Activated CD4-positive, alpha-beta memory T cell treated with anti-CD3 and anti-CD28 coated beads for 36 hours (primary cell): ENCODE measurements at regions not wholly inside any gene's neighbourhood (a gene's known extent, or its start where the extent isn't known, plus 50 kb on each side); places are given as distances from the start of the nearest gene placed in this dataset.
"Not testable (repeated sequence)": the region's sequence is repeated elsewhere in the genome, so short reads cannot be mapped to it uniquely, and the experiment has no call there.

Source experiments
- CTCF ChIA-PET: fragments of 350-600 bp; sonication (Branson Sonifier 250); formaldehyde crosslinking; loops from one replicate; lab custom pipeline; 2021; ENCODE audit warnings: antibody characterized with exemption, inconsistent platforms; lab: Charles Lee
- POLR2A ChIA-PET: fragments of 350-600 bp; sonication (Branson Sonifier 250); formaldehyde crosslinking; loops from one replicate; lab custom pipeline; 2021; ENCODE audit warnings: antibody characterized with exemption; lab: Charles Lee
- DNase-seq: peaks from one replicate; pipeline ENCODE4 v3.0.0-alpha.2; 2020
- H3K27ac Mint-ChIP-seq: one replicate; pipeline ENCODE4 v1.8.0; 2021; ENCODE audit warnings: mixed read lengths
- H3K27me3 Mint-ChIP-seq: one replicate; pipeline ENCODE4 v1.8.0; 2021; ENCODE audit warnings: mixed read lengths
- H3K36me3 Mint-ChIP-seq: one replicate; pipeline ENCODE4 v1.8.0; 2021; ENCODE audit warnings: mixed read lengths
- H3K4me1 Mint-ChIP-seq: one replicate; pipeline ENCODE4 v1.8.0; 2021; ENCODE audit warnings: low read depth, mixed read lengths
- H3K4me3 Mint-ChIP-seq: one replicate; pipeline ENCODE4 v1.8.0; 2021; ENCODE audit warnings: mild to moderate bottlenecking, mixed read lengths
- H3K9me3 Mint-ChIP-seq: one replicate; pipeline ENCODE4 v1.8.0; 2021; ENCODE audit warnings: mixed read lengths
- intact Hi-C: fragments of 100-400 bp; cut with micrococcal nuclease; formaldehyde crosslinking; loops from one replicate; pipeline ENCODE4 v1.15.1; 2023

GRCh38 chr10:64316833-64317232, 795.6 kb downstream of the REEP3 start:
- no peaks in the 10 kb centered on the region for H3K36me3 Mint-ChIP-seq
- H3K27ac Mint-ChIP-seq = no peak overlapping the region
- H3K4me1 Mint-ChIP-seq = no peaks in the 10 kb centered on the region
- no peak overlapping the region for H3K4me3 Mint-ChIP-seq
- POLR2A ChIA-PET = no interaction called here
- intact Hi-C loops = no loop called here
- H3K9me3 Mint-ChIP-seq = no peaks in the 10 kb centered on the region
- no peak for DNase-seq
- CTCF ChIA-PET = no interaction called here
- no peaks in the 10 kb centered on the region for H3K27me3 Mint-ChIP-seq

GRCh38 chr10:64320448-64320847, 799.2 kb downstream of the REEP3 start:
- H3K4me1 Mint-ChIP-seq = no peaks in the 10 kb centered on the region
- ChIA-PET CTCF (no interaction called here), POLR2A (no interaction called here)
- H3K9me3 Mint-ChIP-seq = peaks cover 3% of the 10 kb centered on the region
- no peaks in the 10 kb centered on the region for H3K27me3 Mint-ChIP-seq
- no peaks in the 10 kb centered on the region for H3K36me3 Mint-ChIP-seq
- no peak overlapping the region for H3K4me3 Mint-ChIP-seq
- no peak overlapping the region for H3K27ac Mint-ChIP-seq
- intact Hi-C loops = no loop called here
- no peak for DNase-seq

GRCh38 chr10:64329510-64329909, 808.3 kb downstream of the REEP3 start:
- Mint-ChIP-seq H3K4me3 (no peak overlapping the region), H3K27ac (no peak overlapping the region), H3K27me3 (no peaks in the 10 kb centered on the region), H3K9me3 (peaks cover 11% of the 10 kb centered on the region), H3K4me1 (no peaks in the 10 kb centered on the region), H3K36me3 (no peaks in the 10 kb centered on the region)
- no peak for DNase-seq
- ChIA-PET CTCF (no interaction called here), POLR2A (no interaction called here)
- intact Hi-C loops = no loop called here

GRCh38 chr10:64332551-64332950, 811.4 kb downstream of the REEP3 start:
- ChIA-PET POLR2A (no interaction called here), CTCF (no interaction called here)
- no peak for DNase-seq
- intact Hi-C loops = no loop called here
- H3K4me3 Mint-ChIP-seq = no peak overlapping the region
- no peaks in the 10 kb centered on the region for H3K4me1 Mint-ChIP-seq
- peaks cover 2% of the 10 kb centered on the region for H3K9me3 Mint-ChIP-seq
- no peaks in the 10 kb centered on the region for H3K27me3 Mint-ChIP-seq
- H3K36me3 Mint-ChIP-seq = no peaks in the 10 kb centered on the region
- H3K27ac Mint-ChIP-seq = no peak overlapping the region

- ChIA-PET POLR2A (no interaction called here), CTCF (no interaction called here)
- Mint-ChIP-seq H3K4me3 (no peak overlapping the region), H3K9me3 (peaks cover 2% of the 10 kb centered on the region), H3K4me1 (no peaks in the 10 kb centered on the region), H3K27ac (no peak overlapping the region), H3K27me3 (no peaks in the 10 kb centered on the region), H3K36me3 (no peaks in the 10 kb centered on the region)
- no peak for DNase-seq
- intact Hi-C loops = no loop called here
Measured at GRCh38 chr10:64334084-64334483, 812.9 kb downstream of the REEP3 start.

- Mint-ChIP-seq H3K9me3 (peaks cover 2% of the 10 kb centered on the region), H3K36me3 (no peaks in the 10 kb centered on the region), H3K4me1 (no peaks in the 10 kb centered on the region), H3K4me3 (no peak overlapping the region), H3K27ac (no peak overlapping the region), H3K27me3 (no peaks in the 10 kb centered on the region)
- ChIA-PET POLR2A (no interaction called here), CTCF (no interaction called here)
- DNase-seq = no peak
- intact Hi-C loops = no loop called here
Measured at GRCh38 chr10:64344211-64344610, 823.0 kb downstream of the REEP3 start.

- H3K4me1 Mint-ChIP-seq = no peaks in the 10 kb centered on the region
- H3K27ac Mint-ChIP-seq = no peak overlapping the region
- peaks cover 2% of the 10 kb centered on the region for H3K9me3 Mint-ChIP-seq
- no peak for DNase-seq
- ChIA-PET CTCF (no interaction called here), POLR2A (no interaction called here)
- intact Hi-C loops = no loop called here
- H3K27me3 Mint-ChIP-seq = no peaks in the 10 kb centered on the region
- no peak overlapping the region for H3K4me3 Mint-ChIP-seq
- no peaks in the 10 kb centered on the region for H3K36me3 Mint-ChIP-seq
Measured at GRCh38 chr10:64345856-64346255, 824.7 kb downstream of the REEP3 start.

- Mint-ChIP-seq H3K27me3 (no peaks in the 10 kb centered on the region), H3K4me3 (no peak overlapping the region), H3K4me1 (no peaks in the 10 kb centered on the region), H3K9me3 (peaks cover 2% of the 10 kb centered on the region), H3K36me3 (no peaks in the 10 kb centered on the region), H3K27ac (no peak overlapping the region)
- DNase-seq = no peak
- CTCF ChIA-PET = no interaction called here
- POLR2A ChIA-PET = no interaction called here
- intact Hi-C loops = no loop called here
Measured at GRCh38 chr10:64346389-64346788, 825.2 kb downstream of the REEP3 start.

GRCh38 chr10:64350665-64351064, 829.5 kb downstream of the REEP3 start:
- no peak for DNase-seq
- intact Hi-C loops = no loop called here

GRCh38 chr10:64358907-64359306, 837.7 kb downstream of the REEP3 start:
- CTCF ChIA-PET = interaction anchor here (0.7 kb wide), 1 partner anchor 27 kb away, joined by 3 read pairs; no protein-coding TSS in a partner anchor
- no peaks in the 10 kb centered on the region for H3K36me3 Mint-ChIP-seq
- no peak overlapping the region for H3K4me3 Mint-ChIP-seq
- H3K9me3 Mint-ChIP-seq = peaks cover 13% of the 10 kb centered on the region
- DNase-seq = no peak
- H3K27me3 Mint-ChIP-seq = no peaks in the 10 kb centered on the region
- no peaks in the 10 kb centered on the region for H3K4me1 Mint-ChIP-seq
- intact Hi-C loops = no loop called here
- no peak overlapping the region for H3K27ac Mint-ChIP-seq
- POLR2A ChIA-PET = no interaction called here

More at GRCh38 chr10:64350665-64351064, 829.5 kb downstream of the REEP3 start:
- Mint-ChIP-seq H3K4me3 (no peak overlapping the region), H3K9me3 (peaks cover 5% of the 10 kb centered on the region), H3K27me3 (no peaks in the 10 kb centered on the region), H3K4me1 (no peaks in the 10 kb centered on the region), H3K27ac (no peak overlapping the region), H3K36me3 (no peaks in the 10 kb centered on the region)
- CTCF ChIA-PET = no interaction called here
- POLR2A ChIA-PET = no interaction called here

GRCh38 chr10:64360240-64360639, 839.0 kb downstream of the REEP3 start:
- H3K27me3 Mint-ChIP-seq, H3K36me3 Mint-ChIP-seq, H3K27ac Mint-ChIP-seq, intact Hi-C loops, CTCF ChIA-PET, DNase-seq, H3K4me3 Mint-ChIP-seq, H3K9me3 Mint-ChIP-seq, POLR2A ChIA-PET, H3K4me1 Mint-ChIP-seq: not testable (repeated sequence)

GRCh38 chr10:64363687-64364086, 842.5 kb downstream of the REEP3 start:
- H3K4me3 Mint-ChIP-seq = no peak overlapping the region
- no peak for DNase-seq
- no peaks in the 10 kb centered on the region for H3K36me3 Mint-ChIP-seq
- CTCF ChIA-PET = no interaction called here
- H3K4me1 Mint-ChIP-seq = no peaks in the 10 kb centered on the region
- H3K9me3 Mint-ChIP-seq = peaks cover 7% of the 10 kb centered on the region
- POLR2A ChIA-PET = no interaction called here
- H3K27ac Mint-ChIP-seq = no peak overlapping the region
- H3K27me3 Mint-ChIP-seq = no peaks in the 10 kb centered on the region
- intact Hi-C loops = no loop called here

- Mint-ChIP-seq H3K36me3 (no peaks in the 10 kb centered on the region), H3K4me3 (no peak overlapping the region), H3K9me3 (peaks cover 3% of the 10 kb centered on the region), H3K27me3 (no peaks in the 10 kb centered on the region), H3K4me1 (no peaks in the 10 kb centered on the region), H3K27ac (no peak overlapping the region)
- ChIA-PET POLR2A (no interaction called here), CTCF (no interaction called here)
- no peak for DNase-seq
- intact Hi-C loops = no loop called here
Measured at GRCh38 chr10:64365663-64366062, 844.5 kb downstream of the REEP3 start.
